ENCODE measurements at regions not wholly inside any gene's neighbourhood (a gene's known extent, or its start where the extent isn't known, plus 50 kb on each side); places are given as distances from the start of the nearest gene placed in this dataset.

DNA sequence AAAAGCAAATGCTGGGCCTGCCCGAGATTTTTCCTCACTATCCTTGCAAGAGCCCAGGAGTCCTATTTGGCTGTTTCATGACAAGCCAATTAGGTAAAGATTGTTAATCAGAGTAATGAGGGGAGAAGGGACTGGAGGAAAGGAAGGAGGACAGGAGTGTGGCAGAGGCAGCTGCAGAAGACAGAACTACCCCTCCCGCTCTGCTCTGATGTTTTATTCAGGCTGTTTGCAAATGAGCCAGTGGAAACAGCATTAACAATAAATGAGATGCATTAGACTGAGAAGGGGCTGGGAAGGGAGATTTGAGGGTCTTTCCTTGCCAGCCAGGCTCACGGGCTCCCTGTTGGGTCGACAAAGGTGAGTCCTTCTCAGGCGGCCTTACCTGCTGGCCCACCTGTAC lies 421.0 kb upstream of the CCDC196 start:
- no peaks in the 10 kb centered on the region for H3K27me3 Mint-ChIP-seq (ENCODE audit: unreplicated experiment)
- H3K4me3 Mint-ChIP-seq (ENCODE audit: unreplicated experiment): no peak overlapping the region
- DNase-seq: no peak
- H3K4me1 Mint-ChIP-seq (ENCODE audit: low read depth, unreplicated experiment): peaks cover 2% of the 10 kb centered on the region
- peaks cover 1% of the 10 kb centered on the region for H3K9me3 Mint-ChIP-seq (ENCODE audit: unreplicated experiment)
- H3K36me3 Mint-ChIP-seq (ENCODE audit: unreplicated experiment): no peaks in the 10 kb centered on the region
- H3K27ac Mint-ChIP-seq (ENCODE audit: unreplicated experiment): no peak overlapping the region
- TF ChIP-seq, protein P1, sequence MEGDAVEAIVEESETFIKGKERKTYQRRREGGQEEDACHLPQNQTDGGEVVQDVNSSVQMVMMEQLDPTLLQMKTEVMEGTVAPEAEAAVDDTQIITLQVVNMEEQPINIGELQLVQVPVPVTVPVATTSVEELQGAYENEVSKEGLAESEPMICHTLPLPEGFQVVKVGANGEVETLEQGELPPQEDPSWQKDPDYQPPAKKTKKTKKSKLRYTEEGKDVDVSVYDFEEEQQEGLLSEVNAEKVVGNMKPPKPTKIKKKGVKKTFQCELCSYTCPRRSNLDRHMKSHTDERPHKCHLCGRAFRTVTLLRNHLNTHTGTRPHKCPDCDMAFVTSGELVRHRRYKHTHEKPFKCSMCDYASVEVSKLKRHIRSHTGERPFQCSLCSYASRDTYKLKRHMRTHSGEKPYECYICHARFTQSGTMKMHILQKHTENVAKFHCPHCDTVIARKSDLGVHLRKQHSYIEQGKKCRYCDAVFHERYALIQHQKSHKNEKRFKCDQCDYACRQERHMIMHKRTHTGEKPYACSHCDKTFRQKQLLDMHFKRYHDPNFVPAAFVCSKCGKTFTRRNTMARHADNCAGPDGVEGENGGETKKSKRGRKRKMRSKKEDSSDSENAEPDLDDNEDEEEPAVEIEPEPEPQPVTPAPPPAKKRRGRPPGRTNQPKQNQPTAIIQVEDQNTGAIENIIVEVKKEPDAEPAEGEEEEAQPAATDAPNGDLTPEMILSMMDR (IDR thresholded peaks at IDR 0.05; ENCODE audit: partially characterized antibody, unreplicated experiment): no peak

GRCh38 chr14:66066981-66067776 lies 419.0 kb upstream of the CCDC196 start:
- Mint-ChIP-seq H3K9me3 (ENCODE audit: unreplicated experiment) (peaks cover 1% of the 10 kb centered on the region), H3K36me3 (ENCODE audit: unreplicated experiment) (no peaks in the 10 kb centered on the region), H3K4me1 (ENCODE audit: low read depth, unreplicated experiment) (peaks cover 2% of the 10 kb centered on the region), H3K4me3 (ENCODE audit: unreplicated experiment) (no peak overlapping the region), H3K27ac (ENCODE audit: unreplicated experiment) (no peak overlapping the region), H3K27me3 (ENCODE audit: unreplicated experiment) (no peaks in the 10 kb centered on the region)
- TF ChIP-seq, protein P1 (IDR thresholded peaks at IDR 0.05; ENCODE audit: partially characterized antibody, unreplicated experiment): no peak
- DNase-seq: no peak

- H3K27ac Mint-ChIP-seq (ENCODE audit: unreplicated experiment): no peak overlapping the region
- no peak for DNase-seq
These were observed 417.1 kb upstream of the CCDC196 start for GRCh38 chr14:66069036-66069435.

GRCh38 chr14:66069830-66070541 lies 416.2 kb upstream of the CCDC196 start:
- no peak for DNase-seq
- H3K4me1 Mint-ChIP-seq (ENCODE audit: low read depth, unreplicated experiment): peaks cover 11% of the 10 kb centered on the region
- H3K27me3 Mint-ChIP-seq (ENCODE audit: unreplicated experiment): peaks cover 2% of the 10 kb centered on the region
- no peak overlapping the region for H3K27ac Mint-ChIP-seq (ENCODE audit: unreplicated experiment)
- H3K9me3 Mint-ChIP-seq (ENCODE audit: unreplicated experiment): peaks cover 1% of the 10 kb centered on the region
- TF ChIP-seq, protein P1 (IDR thresholded peaks at IDR 0.05; ENCODE audit: partially characterized antibody, unreplicated experiment): no peak
- no peak overlapping the region for H3K4me3 Mint-ChIP-seq (ENCODE audit: unreplicated experiment)
- no peaks in the 10 kb centered on the region for H3K36me3 Mint-ChIP-seq (ENCODE audit: unreplicated experiment)

More at GRCh38 chr14:66069036-66069435, 417.1 kb upstream of the CCDC196 start:
- Mint-ChIP-seq H3K27me3 (ENCODE audit: unreplicated experiment) (no peaks in the 10 kb centered on the region), H3K4me3 (ENCODE audit: unreplicated experiment) (no peak overlapping the region), H3K9me3 (ENCODE audit: unreplicated experiment) (peaks cover 1% of the 10 kb centered on the region), H3K36me3 (ENCODE audit: unreplicated experiment) (no peaks in the 10 kb centered on the region), H3K4me1 (ENCODE audit: low read depth, unreplicated experiment) (peaks cover 5% of the 10 kb centered on the region)
- TF ChIP-seq, protein P1 (IDR thresholded peaks at IDR 0.05; ENCODE audit: partially characterized antibody, unreplicated experiment): no peak
